ENCODE measurements at regions not wholly inside any gene's neighbourhood (a gene's known extent, or its start where the extent isn't known, plus 50 kb on each side); places are given as distances from the start of the nearest gene placed in this dataset.

- TF ChIP-seq, protein P1, sequence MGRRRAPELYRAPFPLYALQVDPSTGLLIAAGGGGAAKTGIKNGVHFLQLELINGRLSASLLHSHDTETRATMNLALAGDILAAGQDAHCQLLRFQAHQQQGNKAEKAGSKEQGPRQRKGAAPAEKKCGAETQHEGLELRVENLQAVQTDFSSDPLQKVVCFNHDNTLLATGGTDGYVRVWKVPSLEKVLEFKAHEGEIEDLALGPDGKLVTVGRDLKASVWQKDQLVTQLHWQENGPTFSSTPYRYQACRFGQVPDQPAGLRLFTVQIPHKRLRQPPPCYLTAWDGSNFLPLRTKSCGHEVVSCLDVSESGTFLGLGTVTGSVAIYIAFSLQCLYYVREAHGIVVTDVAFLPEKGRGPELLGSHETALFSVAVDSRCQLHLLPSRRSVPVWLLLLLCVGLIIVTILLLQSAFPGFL (CRISPR knock-in tag; IDR thresholded peaks at IDR 0.05) = no peak
- no peak for TF ChIP-seq ZNF707 (CRISPR knock-in tag; conservative IDR thresholded peaks at IDR 0.05)
- TF ChIP-seq SRSF1 (IDR thresholded peaks at IDR 0.05; ENCODE audit: low read depth, low read length) = no peak
- no peak for TF ChIP-seq ATF1 (CRISPR knock-in tag; IDR thresholded peaks at IDR 0.05)
- TF ChIP-seq ATF1 (tag; IDR thresholded peaks at IDR 0.05) = no peak
- 0 out of 2 replicates have a peak, but pooled peaks have one; percentile 27 for TF ChIP-seq POLR2AphosphoS5 (IDR thresholded peaks at IDR 0.05; ENCODE audit: control insufficient read depth, insufficient read depth, low read depth, low read length)
- TF ChIP-seq, protein P2, sequence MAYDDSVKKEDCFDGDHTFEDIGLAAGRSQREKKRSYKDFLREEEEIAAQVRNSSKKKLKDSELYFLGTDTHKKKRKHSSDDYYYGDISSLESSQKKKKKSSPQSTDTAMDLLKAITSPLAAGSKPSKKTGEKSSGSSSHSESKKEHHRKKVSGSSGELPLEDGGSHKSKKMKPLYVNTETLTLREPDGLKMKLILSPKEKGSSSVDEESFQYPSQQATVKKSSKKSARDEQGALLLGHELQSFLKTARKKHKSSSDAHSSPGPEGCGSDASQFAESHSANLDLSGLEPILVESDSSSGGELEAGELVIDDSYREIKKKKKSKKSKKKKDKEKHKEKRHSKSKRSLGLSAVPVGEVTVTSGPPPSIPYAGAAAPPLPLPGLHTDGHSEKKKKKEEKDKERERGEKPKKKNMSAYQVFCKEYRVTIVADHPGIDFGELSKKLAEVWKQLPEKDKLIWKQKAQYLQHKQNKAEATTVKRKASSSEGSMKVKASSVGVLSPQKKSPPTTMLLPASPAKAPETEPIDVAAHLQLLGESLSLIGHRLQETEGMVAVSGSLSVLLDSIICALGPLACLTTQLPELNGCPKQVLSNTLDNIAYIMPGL (CRISPR knock-in tag; IDR thresholded peaks at IDR 0.05) = no peak
- peak; percentile 69 to 71; a peak in 3 of 4 replicates for TF ChIP-seq KDM1A (IDR thresholded peaks at IDR 0.05)
- no peak for TF ChIP-seq ELF4 (CRISPR knock-in tag; IDR thresholded peaks at IDR 0.05)
- TF ChIP-seq FOXM1 (IDR thresholded peaks at IDR 0.05; ENCODE audit: low read depth) = peak; percentile 78; the same call in 1 of the 2 replicates
- TF ChIP-seq FOXM1 (CRISPR knock-in tag; IDR thresholded peaks at IDR 0.05; ENCODE audit: low read depth) = no peak
- TF ChIP-seq NCOA1 (IDR thresholded peaks at IDR 0.05; ENCODE audit: low read depth) = peak; percentile 41; the same call in 1 of the 2 replicates
- no peak for TF ChIP-seq RFX5 (IDR thresholded peaks at IDR 0.05; ENCODE audit: low read depth, low read length)
- no peak for TF ChIP-seq ZNF316 (IDR thresholded peaks at IDR 0.05)
- TF ChIP-seq HDAC2 (IDR thresholded peaks at IDR 0.05) = peak; percentile 59; the same call in 1 of the 2 replicates
- TF ChIP-seq TRIM24 (IDR thresholded peaks at IDR 0.05) = peak; percentile 74 to 82; a peak in 3 of 4 replicates
- peak; percentile 78 for TF ChIP-seq SMAD4 (CRISPR knock-in tag; conservative IDR thresholded peaks at IDR 0.05)
- TF ChIP-seq, protein P3, sequence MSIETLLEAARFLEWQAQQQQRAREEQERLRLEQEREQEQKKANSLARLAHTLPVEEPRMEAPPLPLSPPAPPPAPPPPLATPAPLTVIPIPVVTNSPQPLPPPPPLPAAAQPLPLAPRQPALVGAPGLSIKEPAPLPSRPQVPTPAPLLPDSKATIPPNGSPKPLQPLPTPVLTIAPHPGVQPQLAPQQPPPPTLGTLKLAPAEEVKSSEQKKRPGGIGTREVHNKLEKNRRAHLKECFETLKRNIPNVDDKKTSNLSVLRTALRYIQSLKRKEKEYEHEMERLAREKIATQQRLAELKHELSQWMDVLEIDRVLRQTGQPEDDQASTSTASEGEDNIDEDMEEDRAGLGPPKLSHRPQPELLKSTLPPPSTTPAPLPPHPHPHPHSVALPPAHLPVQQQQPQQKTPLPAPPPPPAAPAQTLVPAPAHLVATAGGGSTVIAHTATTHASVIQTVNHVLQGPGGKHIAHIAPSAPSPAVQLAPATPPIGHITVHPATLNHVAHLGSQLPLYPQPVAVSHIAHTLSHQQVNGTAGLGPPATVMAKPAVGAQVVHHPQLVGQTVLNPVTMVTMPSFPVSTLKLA (conservative IDR thresholded peaks at IDR 0.05) = no peak
- TF ChIP-seq SOX6 (IDR thresholded peaks at IDR 0.05) = peak; percentile 95
- TF ChIP-seq ZNF583 (CRISPR knock-in tag; IDR thresholded peaks at IDR 0.05) = no peak
- peak; percentile 93 for TF ChIP-seq SMARCA4 (IDR thresholded peaks at IDR 0.05)
- TF ChIP-seq TBL1XR1 (IDR thresholded peaks at IDR 0.05; ENCODE audit: low read length in 2 of 2) = peak in 1 of 2 experiments; percentile 85; a peak in 2 of 4 replicates
- no peak for TF ChIP-seq RBM14 (IDR thresholded peaks at IDR 0.05; ENCODE audit: borderline replicate concordance, insufficient read depth, low read depth, low read length)
- peak; percentile 28; the same call in 1 of the 2 replicates for TF ChIP-seq NFE2 (IDR thresholded peaks at IDR 0.05; ENCODE audit: low read depth)
- no peak for TF ChIP-seq CSDE1 (IDR thresholded peaks at IDR 0.05)
- TF ChIP-seq DPF2 (IDR thresholded peaks at IDR 0.05) = peak; percentile 92
- TF ChIP-seq ZNF197 (CRISPR knock-in tag; IDR thresholded peaks at IDR 0.05; ENCODE audit: low read depth) = 0 out of 2 replicates have a peak, but pooled peaks have one; percentile 37
- TF ChIP-seq JUND (IDR thresholded peaks at IDR 0.05; ENCODE audit: borderline replicate concordance, low read depth, low read length) = peak; percentile 94
- peak; percentile 92; the same call in 1 of the 3 replicates for TF ChIP-seq JUND (tag; IDR thresholded peaks at IDR 0.05; ENCODE audit: borderline replicate concordance, low read depth, low read length)
- TF ChIP-seq HDAC1 (IDR thresholded peaks at IDR 0.05) = peak in 1 of 2 experiments; percentile 58; a peak in 2 of 4 replicates
Observed at GRCh38 chr4:37000281-37000680, 244.3 kb upstream of the NWD2 start (continued).
